ENCODE measurements at regions not wholly inside any gene's neighbourhood (a gene's known extent, or its start where the extent isn't known, plus 50 kb on each side); places are given as distances from the start of the nearest gene placed in this dataset.

DNA sequence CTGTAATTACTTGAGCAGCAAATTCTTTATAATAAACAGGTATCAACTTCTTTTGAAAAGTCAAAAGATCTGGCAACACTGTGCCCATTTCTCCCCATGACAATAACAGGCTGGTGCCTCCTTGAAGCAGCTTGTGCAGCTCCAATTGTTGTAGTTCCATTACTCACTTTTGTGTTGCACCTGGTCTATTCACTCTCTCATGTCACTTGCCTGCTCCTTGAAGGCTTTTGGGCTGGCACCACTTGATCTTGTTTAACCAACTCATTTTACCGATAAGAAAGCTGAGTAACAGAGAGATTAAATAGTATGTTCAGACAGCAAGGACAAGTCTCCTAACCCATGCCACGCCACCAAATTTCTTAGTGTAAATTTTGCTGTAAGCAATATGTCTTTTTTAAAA lies 314.5 kb downstream of the OSR1 start:
- TF ChIP-seq POLR2A (IDR thresholded peaks at IDR 0.05): no peak
- no peak for TF ChIP-seq CTCF (IDR thresholded peaks at IDR 0.05)

All from heart left ventricle (tissue), 13 donors.